GM21528 (cell line): ENCODE measurements at regions not wholly inside any gene's neighbourhood (a gene's known extent, or its start where the extent isn't known, plus 50 kb on each side); places are given as distances from the start of the nearest gene placed in this dataset.
"Not testable (repeated sequence)": the region's sequence is repeated elsewhere in the genome, so short reads cannot be mapped to it uniquely, and the experiment has no call there.

Source experiments
- ATAC-seq: cut with Tn5 transposase; IDR thresholded peaks from one replicate; pipeline ENCODE4 v1.9.1; 2021; ENCODE audit warnings: mild to moderate bottlenecking, moderate library complexity; ENCODE audit not compliant: unreplicated experiment, low FRiP score

DNA sequence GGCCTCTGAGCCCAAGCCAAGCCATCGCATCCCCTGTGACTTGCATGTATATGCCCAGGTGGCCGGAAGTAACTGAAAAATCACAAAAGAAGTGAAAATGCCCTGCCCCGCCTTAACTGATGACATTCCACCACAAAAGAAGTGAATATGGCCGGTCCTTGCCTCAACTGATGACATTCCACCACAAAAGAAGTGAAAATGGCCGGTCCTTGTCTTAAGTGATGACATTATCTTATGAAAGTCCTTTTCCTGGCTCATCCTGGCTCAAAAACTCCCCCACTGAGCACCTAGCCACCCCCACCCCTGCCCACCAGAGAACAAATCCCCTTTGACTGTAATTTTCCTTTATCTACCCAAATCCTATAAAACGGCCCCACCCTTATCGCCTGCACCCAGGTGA, 712.7 kb upstream of the PABPC4L start:
- ATAC-seq, result not testable (repeated sequence)

DNA sequence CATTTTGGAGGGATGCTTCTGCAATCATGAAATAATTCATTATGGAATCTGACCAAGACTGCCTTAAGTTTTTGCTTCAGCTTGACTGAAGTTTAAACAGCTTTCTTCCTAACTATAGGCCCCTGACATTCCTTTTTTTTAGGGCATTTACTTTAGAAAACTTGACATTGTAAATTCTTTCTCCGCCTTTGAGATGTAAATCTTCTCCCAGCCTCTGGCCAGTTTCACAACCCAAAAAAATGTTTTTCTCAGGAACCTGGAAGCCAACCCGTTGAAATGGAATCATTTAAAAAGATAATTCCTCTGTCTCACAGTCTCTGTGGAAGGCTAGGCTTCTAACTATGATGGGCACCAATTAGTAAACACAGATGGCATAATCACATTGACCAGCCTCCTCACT, 710.4 kb upstream of the PABPC4L start:
- ATAC-seq, result no peak

DNA sequence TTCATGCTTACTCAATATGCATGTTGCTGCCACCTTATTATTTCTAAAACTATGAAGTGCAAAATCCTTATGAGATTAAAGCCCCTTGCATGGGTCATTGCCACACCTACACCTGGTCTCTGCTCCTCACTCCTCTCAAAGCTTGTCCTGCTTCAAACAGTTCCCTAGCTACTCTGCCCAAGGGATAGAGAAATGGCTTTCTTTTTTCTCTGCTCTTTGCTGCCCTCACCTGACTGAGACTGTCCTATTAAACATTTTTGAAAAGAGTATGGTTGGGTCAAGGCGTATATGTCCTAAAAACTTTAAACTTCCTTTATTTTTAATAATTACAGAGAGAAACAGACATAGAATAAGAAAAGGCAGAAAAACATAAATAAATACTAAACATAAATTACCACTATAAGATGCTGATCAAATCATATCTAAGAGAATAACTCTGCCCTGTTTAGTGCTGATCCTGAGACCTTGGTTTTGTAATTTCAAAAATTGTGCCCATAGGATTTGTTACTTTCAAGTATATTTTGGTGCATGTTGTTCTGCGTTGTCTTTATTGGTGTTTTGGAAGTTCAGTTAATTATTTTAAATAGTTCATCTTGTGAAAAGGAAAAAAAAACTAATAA, 704.9 kb upstream of the PABPC4L start:
- no peak for ATAC-seq

DNA sequence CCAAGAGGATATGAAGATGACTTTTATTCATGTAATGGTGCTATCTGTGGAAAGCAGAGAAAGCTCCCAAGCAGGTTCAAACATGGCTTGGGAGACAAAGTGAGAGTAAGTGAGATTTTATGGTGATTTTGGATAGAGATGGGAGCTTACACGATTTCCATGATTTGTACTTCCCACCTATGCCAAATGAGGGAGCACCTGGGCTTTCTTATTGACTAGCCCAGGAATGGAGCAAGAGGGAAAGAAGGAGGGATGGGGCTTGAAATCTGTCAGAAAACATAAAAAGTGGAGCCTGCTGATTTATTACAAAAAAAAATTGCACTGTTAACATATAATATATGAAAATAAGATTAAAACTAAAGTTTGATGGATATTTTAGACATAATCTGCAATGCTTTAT, 703.5 kb upstream of the PABPC4L start:
- no peak for ATAC-seq

DNA sequence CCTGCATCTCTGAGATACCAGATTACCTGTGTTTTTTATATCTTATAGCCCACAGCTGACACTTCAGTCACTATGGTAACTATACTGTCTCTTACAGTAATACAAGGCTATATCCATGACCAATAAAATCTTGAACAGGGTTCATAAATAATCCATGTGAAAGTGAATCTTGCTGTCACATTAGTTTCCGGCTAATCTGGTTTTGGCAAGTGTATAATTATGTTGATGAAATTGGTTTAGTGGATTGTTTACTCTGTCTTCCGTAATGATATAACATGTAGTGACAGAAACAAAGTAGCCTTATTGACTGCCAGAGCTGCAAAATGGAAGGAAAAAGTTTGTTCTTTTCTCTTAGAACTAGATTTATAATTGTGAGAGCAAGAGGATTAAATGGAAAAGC, 686.6 kb upstream of the PABPC4L start:
- ATAC-seq, result no peak

DNA sequence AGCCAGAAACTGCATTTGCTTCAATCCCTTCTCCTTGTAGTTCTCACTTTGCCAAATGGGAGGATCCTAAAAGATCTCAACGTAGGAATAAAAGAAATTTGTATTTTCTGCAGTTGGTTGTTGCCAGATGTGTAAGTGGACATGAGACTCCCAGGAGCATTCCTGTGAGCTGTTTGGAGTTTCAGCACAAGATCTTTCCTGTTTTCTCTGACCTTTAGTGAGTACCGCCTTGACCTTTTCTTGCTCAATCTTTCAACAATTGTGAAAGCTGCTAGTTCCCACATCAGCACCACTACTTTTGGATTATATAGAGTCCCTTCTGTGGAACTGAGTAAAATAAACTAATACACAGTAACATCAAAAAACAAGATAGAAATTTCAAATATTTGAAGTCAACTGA, 683.8 kb upstream of the PABPC4L start:
- no peak for ATAC-seq

DNA sequence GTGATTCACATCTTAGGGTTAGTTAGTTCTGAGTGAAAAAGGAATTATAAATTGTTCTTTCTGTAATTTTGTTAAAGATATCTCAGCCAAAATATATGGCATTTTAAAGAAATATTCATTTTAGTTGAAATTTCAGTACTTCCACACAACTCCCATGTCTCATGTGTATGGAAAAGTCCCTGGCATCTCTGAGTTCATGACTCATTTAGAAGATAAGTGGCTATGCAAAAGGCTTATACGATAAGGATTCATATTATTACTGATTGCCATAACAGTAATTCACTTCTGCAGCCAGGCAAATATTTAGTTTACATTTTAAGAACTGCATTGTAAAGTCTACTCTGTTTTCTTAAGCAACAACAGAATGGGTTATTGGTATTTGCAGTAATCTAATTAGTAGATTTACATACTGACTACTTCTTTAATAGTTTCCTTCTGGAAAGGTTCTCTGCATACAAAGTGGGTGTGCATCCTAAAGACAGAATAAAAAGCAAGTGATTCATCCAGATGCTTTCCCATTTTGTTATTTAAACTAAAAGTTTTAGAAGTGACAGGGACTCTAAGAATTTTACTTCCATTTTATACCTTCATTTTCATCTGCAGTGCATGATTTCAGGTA, 682.4 kb upstream of the PABPC4L start:
- ATAC-seq, result no peak

DNA sequence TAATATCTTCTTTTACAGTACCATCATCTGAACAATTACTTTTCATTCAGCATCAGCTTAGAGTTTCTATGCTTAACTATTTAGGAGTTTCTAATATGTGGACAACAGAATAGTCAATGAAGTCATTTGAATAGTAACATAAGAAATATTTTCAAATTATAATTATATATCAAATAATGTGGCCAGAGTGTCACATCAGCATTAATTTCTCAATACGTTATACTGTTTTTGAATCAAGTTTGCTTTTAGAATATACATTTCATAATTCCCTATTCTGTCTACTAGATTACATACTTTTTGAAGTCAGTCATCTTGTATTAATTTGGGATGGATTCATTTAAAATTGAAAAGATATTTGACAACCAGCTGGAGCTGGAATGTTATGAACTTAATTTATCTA, 677.4 kb upstream of the PABPC4L start:
- no peak for ATAC-seq

DNA sequence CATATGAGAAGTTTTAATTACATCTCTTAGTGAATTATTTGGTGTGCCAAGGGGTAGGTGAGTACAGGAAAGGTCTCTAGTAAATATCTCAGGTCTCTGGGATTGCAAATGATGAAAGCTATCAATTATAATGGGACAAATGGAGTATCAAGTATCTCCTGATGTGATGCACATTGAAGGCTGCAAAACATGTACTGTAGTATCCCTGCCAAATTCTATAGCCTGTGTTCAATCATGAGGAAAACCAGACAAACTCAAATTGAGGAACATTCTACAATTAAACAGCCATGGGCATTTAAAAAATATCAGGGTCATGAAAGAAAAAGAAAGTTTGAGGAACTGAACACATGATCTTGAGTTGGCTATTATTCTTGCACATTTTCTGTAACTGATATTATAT, 665.4 kb upstream of the PABPC4L start:
- no peak for ATAC-seq

DNA sequence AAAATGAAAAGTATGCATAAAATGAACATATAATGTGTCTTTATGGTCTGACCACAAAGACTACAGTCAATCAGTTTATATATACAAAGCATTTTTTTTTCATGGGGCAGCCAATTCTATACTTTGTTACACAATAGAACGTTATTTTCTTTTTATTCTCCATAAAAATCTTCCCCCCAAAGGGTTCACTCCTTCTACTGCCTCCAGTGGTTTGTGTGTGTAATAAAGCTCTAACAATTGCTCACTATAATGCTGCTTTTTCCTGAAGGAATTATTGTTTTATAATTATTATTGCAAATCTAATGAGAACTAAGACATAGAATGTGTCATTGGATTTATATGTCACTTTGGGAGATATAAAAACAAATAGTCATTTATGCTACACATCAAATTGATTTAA, 664.1 kb upstream of the PABPC4L start:
- no peak for ATAC-seq

DNA sequence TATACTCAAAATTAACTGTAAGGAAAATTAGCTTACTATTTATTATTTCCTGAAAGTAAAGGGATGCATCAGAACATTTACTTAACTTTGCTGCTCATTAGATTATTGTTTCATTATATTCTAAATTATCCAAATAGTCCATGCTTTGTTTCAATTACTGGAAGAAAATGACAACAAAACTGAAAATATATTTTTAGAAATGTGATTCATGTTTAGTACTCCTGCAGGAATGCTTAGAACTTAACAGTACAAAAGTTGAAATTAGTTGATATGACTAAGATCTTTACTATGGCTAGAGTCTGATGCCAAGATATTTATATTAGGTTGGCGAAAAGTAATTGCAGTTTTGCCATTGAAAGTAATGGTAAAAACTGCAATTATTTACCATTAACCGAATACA, 660.5 kb upstream of the PABPC4L start:
- no peak for ATAC-seq

DNA sequence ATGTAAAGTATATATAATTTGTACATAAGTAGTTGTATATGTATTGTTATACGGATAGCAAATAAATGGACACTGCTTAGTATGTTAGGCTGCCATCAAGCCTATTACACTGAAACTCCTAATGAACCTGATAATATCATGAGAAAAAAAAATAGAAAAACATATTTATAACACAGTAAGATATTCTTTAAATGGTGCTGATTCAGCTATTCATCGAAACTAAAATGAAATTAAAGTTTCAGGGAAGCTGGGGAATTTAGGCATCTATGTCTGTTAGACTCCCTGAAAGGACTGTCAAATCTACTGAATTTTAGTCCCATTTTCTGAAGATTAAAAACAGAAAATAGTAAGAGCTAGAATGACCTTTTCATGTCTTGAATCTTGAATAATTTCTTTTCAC, 647.1 kb upstream of the PABPC4L start:
- ATAC-seq, result no peak

DNA sequence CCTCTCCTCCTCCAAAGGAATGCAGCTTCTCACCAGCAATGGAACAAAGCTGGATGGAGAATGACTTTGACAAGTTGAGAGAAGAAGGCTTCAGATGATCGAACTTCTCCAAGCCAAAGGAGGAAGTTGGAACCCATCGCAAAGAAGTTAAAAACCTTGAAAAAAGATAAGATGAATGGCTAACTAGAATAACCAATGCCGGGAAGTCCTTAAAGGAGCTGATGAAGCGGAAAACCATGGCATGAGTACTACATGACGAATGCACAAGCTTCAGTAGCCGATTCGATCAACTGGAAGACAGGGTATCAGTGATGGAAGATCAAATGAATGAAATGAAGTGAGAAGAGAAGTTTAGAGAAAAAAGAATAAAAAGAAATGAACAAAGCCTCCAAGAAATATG, 629.2 kb upstream of the PABPC4L start:
- not testable (repeated sequence) for ATAC-seq

DNA sequence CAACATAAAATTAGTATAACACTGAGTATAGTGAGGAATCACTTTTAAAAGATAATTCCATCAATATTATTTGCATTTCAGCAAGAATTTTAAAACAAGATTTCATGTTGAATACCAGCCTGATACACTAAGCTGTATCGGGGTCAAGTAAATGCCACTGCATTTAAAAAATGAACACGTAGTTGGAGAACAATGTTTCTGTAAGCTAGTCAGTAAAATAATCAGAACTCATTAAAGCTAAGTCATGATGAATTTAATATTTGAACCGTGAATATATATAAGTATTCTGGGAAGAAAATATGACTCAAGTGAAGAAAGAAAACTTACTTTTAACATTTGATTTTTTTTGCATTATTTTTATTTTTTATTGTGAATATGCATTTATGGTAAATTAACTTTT, 611.0 kb upstream of the PABPC4L start:
- ATAC-seq, result no peak

DNA sequence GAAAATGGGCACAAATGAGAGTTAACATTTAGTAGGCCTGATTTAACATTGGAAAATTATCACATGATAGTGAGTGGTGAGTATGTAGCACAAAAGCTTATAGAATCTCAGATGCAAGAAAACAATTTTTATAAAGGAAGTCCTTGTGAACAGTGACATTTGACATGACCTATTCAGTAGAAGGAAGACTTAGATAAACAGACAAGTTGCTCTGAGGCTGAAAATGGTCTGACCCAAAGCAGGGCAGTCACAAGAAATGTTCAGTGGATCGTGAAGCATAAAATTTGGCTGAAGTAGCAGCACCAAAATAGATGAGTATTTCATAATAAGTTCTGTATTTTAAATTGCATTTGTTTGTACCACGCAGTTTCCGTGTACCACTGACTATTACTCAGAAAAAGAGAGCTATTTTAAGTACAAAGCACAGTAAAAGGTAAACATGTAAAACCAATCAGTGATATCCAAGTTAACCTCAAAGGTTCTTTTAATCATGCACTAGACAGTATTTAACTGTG, 605.7 kb upstream of the PABPC4L start:
- no peak for ATAC-seq

DNA sequence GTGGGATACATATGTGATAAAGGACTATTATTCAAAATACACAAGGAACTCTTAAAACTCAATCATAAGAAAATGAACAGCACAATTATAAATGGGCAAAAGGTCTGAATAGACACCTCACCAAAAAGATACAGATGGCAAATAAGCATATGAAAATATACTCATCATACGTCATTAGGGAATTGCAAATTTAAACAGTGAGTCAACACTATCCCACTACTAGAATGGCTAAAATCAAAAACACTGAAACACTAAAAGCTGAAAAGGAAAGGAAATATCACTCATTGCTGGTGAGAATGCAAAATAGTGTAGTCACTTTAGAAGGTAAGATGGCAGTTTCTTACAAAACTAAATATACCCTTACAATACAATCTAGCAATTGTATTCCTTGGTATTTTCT, 597.0 kb upstream of the PABPC4L start:
- ATAC-seq, result no peak

DNA sequence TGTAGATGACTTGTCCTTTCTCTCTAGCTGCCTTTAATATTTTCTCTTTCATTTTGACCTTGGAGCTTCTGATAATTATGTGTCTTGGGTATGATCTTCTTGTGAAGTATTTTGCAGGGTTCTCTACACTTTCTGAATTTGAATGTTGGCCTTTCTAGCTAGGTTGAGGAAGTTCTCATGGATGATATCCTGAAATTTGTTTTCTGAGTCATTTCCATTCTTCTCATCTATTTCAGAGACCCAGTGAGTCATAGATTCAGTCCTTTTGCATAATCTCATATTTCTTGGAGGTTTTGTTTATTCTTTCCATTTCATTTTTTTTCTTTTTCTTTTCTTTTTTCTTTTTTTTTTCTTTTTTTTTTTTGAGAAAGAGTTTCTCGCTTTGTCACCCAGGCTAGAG, 585.7 kb upstream of the PABPC4L start:
- no peak for ATAC-seq

DNA sequence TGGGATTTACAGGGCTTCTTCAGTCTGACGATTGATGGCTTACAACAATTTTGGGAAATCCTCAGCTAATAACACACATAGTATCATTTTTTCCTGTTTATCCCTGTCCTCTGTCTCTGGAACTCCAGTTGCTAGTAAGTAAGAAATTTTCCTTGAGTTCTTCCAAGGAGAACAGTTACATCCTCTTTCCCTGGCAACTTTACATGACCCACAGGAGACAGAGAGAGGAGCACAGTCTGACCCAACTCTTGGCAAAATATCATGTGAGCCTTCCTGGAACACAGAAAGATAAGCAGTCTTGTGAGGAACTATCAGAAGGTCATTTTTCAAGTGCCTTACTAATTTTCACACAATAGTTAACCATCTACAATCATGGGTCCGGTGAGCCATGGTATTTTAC, 578.7 kb upstream of the PABPC4L start:
- ATAC-seq, result no peak

DNA sequence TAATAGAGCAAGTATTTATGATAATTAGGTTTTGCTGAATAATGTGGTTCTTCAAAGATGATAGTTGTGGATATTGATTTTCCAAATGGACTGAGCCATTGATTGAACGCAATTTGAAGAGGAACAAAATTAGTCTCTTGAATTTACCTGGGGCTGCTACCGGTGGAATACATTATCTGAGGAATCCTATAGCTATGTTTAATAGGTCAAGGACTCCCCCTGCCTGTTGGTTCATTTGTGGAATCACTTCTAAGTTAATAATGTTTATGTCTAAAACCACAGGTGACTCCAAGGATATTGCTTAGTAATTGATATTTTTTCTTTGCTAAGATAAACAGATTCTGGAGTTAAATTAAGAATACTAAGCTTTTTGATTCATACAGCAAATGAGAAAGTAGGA, 576.0 kb upstream of the PABPC4L start:
- ATAC-seq, result no peak

DNA sequence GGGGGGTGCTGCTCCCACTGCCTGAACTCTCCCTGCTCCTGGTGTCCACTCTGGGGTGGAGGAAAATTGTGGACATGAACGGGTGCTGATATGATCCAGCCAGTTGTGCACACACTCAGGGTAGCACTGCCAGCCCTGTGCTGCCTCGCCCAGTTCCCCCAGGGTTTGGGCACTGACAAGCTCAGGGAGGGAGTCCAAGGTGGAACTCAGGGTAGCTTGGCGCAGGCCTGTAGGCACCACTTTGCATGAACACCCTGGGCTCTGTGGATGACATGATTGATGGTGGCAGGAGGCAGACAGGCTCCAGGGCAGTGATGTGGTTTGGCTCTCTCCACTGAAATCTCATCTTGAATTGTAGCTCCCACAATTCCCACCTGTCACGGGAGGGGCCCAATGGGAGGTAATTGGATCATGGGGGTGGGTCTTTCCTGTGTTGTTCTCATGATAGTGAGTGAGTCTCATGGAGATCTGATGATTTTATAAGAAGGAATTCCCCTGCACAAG, 572.0 kb upstream of the PABPC4L start:
- ATAC-seq, result no peak

DNA sequence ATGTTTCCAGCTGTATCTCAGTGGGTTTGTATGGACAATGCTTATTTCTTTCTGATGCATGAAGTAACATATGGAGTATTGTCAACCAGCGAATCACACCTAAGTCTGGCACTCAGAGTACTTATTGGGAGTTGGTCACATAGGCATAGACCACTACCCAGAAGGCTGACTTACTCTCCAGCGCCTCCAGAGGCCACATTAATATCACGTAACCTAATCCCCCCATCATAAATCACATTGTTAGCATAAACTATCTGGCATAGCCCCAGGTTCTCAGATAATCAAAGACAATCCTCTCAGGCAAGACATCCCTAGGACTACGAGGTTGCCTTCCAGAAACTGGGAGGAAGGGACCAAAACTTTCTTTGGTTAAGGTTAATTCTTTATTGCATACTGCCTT, 560.5 kb upstream of the PABPC4L start:
- ATAC-seq, result no peak

DNA sequence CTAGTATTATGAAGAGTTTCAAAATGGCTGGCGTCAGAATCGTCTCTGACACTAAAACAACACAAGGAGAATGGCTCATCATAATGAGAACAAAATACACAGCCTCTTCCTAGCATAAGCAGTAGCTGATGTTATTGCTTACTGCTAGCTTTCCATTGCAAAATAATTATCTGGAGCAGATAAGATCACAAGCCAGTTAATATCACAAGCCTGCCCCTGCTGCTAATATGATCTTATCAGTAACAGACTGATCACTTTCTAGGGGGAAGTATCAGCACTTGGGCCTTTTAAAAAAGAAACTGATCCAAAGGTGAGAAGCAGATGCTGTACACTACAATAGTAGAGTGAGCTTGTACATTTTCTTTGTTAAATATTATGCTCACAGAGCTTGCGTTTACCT, 554.8 kb upstream of the PABPC4L start:
- no peak for ATAC-seq
